GM12801 (cell line): ENCODE measurements at regions not wholly inside any gene's neighbourhood (a gene's known extent, or its start where the extent isn't known, plus 50 kb on each side); places are given as distances from the start of the nearest gene placed in this dataset.

Experiments
- TF ChIP-seq, protein P1 (sequence below): IDR thresholded peaks from one replicate; pipeline ENCODE4 v1.5.1; 2011; ENCODE audit warnings: control low read depth; ENCODE audit not compliant: insufficient read length; ENCODE audit errors: extremely low read depth

DNA sequence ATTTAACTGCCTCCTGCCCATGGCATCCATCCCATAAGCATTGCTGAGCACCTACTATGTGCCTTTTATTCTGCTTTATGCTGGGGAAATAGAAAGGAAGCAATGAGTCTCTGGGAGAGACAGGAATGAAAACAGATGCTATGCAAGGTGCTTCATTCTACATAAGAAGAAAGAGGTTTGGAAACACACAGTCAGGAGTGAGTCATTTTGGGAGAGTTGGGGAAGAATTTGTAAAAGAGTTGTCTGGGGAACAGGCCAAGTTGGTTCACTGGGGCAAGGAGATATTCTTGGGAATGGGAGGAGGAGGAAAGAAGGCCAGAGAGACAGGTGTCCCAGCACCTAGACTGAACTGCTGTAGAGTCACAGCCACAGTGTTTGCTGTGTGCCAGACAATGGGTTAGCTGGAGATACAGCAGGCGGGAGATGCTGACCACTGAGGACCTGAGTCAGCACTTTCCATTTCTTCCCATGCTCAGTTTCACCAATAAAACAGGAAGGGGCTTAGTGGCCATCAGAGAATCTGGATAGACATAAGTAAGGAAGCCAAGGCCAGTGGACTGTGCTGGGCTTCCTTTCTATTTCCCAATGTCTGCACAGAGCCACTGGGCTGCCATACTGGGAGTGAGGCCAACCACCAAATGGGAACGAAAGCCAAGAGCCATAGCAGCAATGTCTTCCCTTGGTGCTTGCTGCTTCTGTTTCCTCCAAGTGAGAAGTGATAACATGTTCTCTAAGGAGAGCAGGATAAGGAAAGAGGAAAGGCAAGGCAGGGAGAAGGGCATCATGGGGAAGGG is 187.7 kb upstream of the USP24 start:
- TF ChIP-seq, protein P1, sequence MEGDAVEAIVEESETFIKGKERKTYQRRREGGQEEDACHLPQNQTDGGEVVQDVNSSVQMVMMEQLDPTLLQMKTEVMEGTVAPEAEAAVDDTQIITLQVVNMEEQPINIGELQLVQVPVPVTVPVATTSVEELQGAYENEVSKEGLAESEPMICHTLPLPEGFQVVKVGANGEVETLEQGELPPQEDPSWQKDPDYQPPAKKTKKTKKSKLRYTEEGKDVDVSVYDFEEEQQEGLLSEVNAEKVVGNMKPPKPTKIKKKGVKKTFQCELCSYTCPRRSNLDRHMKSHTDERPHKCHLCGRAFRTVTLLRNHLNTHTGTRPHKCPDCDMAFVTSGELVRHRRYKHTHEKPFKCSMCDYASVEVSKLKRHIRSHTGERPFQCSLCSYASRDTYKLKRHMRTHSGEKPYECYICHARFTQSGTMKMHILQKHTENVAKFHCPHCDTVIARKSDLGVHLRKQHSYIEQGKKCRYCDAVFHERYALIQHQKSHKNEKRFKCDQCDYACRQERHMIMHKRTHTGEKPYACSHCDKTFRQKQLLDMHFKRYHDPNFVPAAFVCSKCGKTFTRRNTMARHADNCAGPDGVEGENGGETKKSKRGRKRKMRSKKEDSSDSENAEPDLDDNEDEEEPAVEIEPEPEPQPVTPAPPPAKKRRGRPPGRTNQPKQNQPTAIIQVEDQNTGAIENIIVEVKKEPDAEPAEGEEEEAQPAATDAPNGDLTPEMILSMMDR = no peak

DNA sequence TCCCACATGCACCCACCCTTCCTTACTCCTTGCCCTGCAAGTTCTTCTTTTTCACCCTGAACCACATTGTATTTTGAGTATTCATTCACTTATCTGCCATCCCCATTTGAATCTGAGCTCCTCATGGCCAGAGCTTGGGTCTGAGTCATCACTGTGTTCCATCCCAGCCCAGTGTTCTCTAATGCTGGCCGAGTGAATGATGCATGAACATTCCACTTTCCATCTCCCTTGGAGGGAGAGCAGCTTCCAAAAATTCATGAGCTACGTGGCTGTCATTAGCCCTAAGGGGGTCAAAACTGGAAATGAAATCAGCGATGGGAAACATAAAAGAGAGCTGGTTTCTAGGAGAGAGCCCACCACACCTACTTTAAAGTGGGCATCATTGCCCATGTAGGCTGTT is 187.0 kb upstream of the USP24 start:
- TF ChIP-seq, protein P1 = no peak

- TF ChIP-seq, protein P1 = no peak
Measured at GRCh38 chr1:55400508-55400907, 185.3 kb upstream of the USP24 start.

- TF ChIP-seq, protein P1 = no peak
Measured at GRCh38 chr1:55399346-55399745, 184.2 kb upstream of the USP24 start.

DNA sequence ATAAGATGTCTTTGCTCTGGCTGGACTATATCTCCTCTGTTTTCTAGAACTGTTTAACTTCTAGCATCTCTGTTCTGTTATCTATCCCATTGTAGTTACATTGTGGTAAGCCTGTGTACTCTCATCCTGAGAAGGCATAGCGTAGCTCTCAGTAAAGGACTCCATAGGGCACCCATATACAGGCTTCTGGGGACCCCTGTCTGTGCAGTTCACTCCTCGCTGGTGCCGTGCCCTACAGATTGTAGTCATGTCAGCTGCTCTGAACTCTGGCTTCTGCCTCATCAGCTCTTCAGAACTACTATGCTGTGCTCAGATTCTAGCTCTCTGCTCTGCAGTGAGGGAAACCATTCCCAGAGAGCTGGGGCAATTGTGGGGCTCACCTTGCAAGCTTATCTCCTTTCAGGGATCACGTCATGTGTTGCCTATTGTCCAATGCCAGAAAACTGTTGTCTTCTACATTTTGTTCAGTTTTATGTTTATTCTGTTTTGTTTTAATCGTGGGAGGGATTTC is 181.3 kb upstream of the USP24 start:
- TF ChIP-seq, protein P1 = no peak

DNA sequence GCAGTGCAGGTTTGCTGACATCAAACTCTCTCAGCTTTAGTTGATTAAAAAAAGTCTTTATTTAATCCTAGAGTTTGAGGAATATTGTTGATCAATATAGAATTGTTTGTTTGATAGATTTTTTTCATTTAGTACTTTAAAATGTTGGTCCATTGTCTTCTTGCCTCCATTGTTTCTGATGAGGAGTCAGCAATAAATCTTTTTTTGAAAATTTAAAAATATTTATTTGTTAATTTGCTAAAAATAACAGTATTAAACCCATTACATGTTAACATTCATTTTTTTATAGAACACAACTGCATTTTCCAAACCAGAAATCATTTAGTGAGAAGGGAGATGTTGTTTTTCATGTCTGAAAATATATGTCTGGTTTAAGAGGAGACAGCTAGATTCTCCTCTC is 173.8 kb upstream of the USP24 start:
- TF ChIP-seq, protein P1 = no peak

- TF ChIP-seq, protein P1 = no peak
Measured at GRCh38 chr1:55387145-55387544, 172.0 kb upstream of the USP24 start.
